ENCODE measurements at regions not wholly inside any gene's neighbourhood (a gene's known extent, or its start where the extent isn't known, plus 50 kb on each side); places are given as distances from the start of the nearest gene placed in this dataset.

- Mint-ChIP-seq H3K27ac (no peak overlapping the region), H3K27me3 (ENCODE audit: low read depth, poor library complexity) (peaks cover 14% of the 10 kb centered on the region), H3K4me3 (no peak overlapping the region), H3K36me3 (ENCODE audit: low read depth) (no peaks in the 10 kb centered on the region), H3K9me3 (peaks cover 8% of the 10 kb centered on the region), H3K4me1 (peaks cover 11% of the 10 kb centered on the region)
- no peak for DNase-seq
- no peak for TF ChIP-seq CTCF (IDR thresholded peaks at IDR 0.05)
These were observed 302.8 kb upstream of the SALL3 start for GRCh38 chr18:78676622-78677482.

GRCh38 chr18:78677483-78678317 is 301.9 kb upstream of the SALL3 start:
- no peak for DNase-seq
- peaks cover 12% of the 10 kb centered on the region for H3K27me3 Mint-ChIP-seq (ENCODE audit: low read depth, poor library complexity)

GRCh38 chr18:78678318-78678695 is 301.3 kb upstream of the SALL3 start:
- Mint-ChIP-seq H3K4me3 (peak overlapping the region; percentile 23), H3K36me3 (ENCODE audit: low read depth) (no peaks in the 10 kb centered on the region), H3K27ac (no peak overlapping the region), H3K9me3 (peaks cover 8% of the 10 kb centered on the region), H3K27me3 (ENCODE audit: low read depth, poor library complexity) (peaks cover 12% of the 10 kb centered on the region), H3K4me1 (peaks cover 11% of the 10 kb centered on the region)
- DNase-seq = no peak
- TF ChIP-seq CTCF (IDR thresholded peaks at IDR 0.05) = no peak

More at GRCh38 chr18:78677483-78678317, 301.9 kb upstream of the SALL3 start:
- Mint-ChIP-seq H3K9me3 (peaks cover 8% of the 10 kb centered on the region), H3K36me3 (ENCODE audit: low read depth) (no peaks in the 10 kb centered on the region), H3K4me1 (peaks cover 11% of the 10 kb centered on the region), H3K4me3 (no peak overlapping the region), H3K27ac (no peak overlapping the region)
- TF ChIP-seq CTCF (IDR thresholded peaks at IDR 0.05) = no peak

- H3K4me3 Mint-ChIP-seq = no peak overlapping the region
- DNase-seq = no peak
- TF ChIP-seq CTCF (IDR thresholded peaks at IDR 0.05) = no peak
- H3K9me3 Mint-ChIP-seq = peaks cover 8% of the 10 kb centered on the region
- H3K36me3 Mint-ChIP-seq (ENCODE audit: low read depth) = no peaks in the 10 kb centered on the region
- H3K27me3 Mint-ChIP-seq (ENCODE audit: low read depth, poor library complexity) = peaks cover 12% of the 10 kb centered on the region
- H3K27ac Mint-ChIP-seq = no peak overlapping the region
- peaks cover 11% of the 10 kb centered on the region for H3K4me1 Mint-ChIP-seq
These were observed 300.6 kb upstream of the SALL3 start for GRCh38 chr18:78679031-78679430.

GRCh38 chr18:78679613-78680260 is 299.9 kb upstream of the SALL3 start:
- H3K27me3 Mint-ChIP-seq (ENCODE audit: low read depth, poor library complexity) = peaks cover 12% of the 10 kb centered on the region
- no peak for TF ChIP-seq CTCF (IDR thresholded peaks at IDR 0.05)
- DNase-seq = no peak
- no peaks in the 10 kb centered on the region for H3K36me3 Mint-ChIP-seq (ENCODE audit: low read depth)
- peaks cover 11% of the 10 kb centered on the region for H3K4me1 Mint-ChIP-seq
- H3K9me3 Mint-ChIP-seq = peaks cover 8% of the 10 kb centered on the region
- no peak overlapping the region for H3K27ac Mint-ChIP-seq
- H3K4me3 Mint-ChIP-seq = no peak overlapping the region
